ENCODE measurements at regions not wholly inside any gene's neighbourhood (a gene's known extent, or its start where the extent isn't known, plus 50 kb on each side); places are given as distances from the start of the nearest gene placed in this dataset.
"Not testable (repeated sequence)": the region's sequence is repeated elsewhere in the genome, so short reads cannot be mapped to it uniquely, and the experiment has no call there.

GRCh38 chr9:108257382-108257781, 598.4 kb downstream of the ACTL7B start:
- Histone ChIP-seq H3K36me3 (ENCODE audit: control insufficient read depth, insufficient read depth, low read length) (no peaks in the 10 kb centered on the region), H3K4me1 (no peaks in the 10 kb centered on the region; the same call in 1 of the 2 replicates), H3K9me3 (peaks cover under 1% of the 10 kb centered on the region; the same call in 1 of the 2 replicates), H3K27me3 (replicated peaks; ENCODE audit: control insufficient read depth, insufficient read depth, low read length) (no peaks in the 10 kb centered on the region), H3K4me3 (ENCODE audit: low read depth, low read length) (no peak overlapping the region)
- intact Hi-C loops (cut with micrococcal nuclease; ENCODE audit: unreplicated experiment), result no loop called here
- DNase-seq, result no peak
- no peak overlapping the region for H3K27ac Mint-ChIP-seq (ENCODE audit: unreplicated experiment)
- H3K27me3 Mint-ChIP-seq (ENCODE audit: insufficient read depth, unreplicated experiment), result no peaks in the 10 kb centered on the region
- ChIA-PET POLR2A (no interaction called here), CTCF (no interaction called here)
- H3K4me3 Mint-ChIP-seq (ENCODE audit: unreplicated experiment), result no peak overlapping the region
- H3K36me3 Mint-ChIP-seq (ENCODE audit: insufficient read depth, unreplicated experiment), result no peaks in the 10 kb centered on the region
- no peaks in the 10 kb centered on the region for H3K4me1 Mint-ChIP-seq (ENCODE audit: low read depth, unreplicated experiment)
- no peak for TF ChIP-seq CTCF (IDR thresholded peaks at IDR 0.05; ENCODE audit: insufficient read depth in 1 of 2, low read depth in 1 of 2, low read length in 1 of 2, severe bottlenecking in 1 of 2, unreplicated experiment in 1 of 2)
- H3K9me3 Mint-ChIP-seq (ENCODE audit: unreplicated experiment), result no peaks in the 10 kb centered on the region
- no TSS peak for BruUV-seq (replicated peaks)

GRCh38 chr9:108254236-108254635, 601.5 kb downstream of the ACTL7B start:
- Mint-ChIP-seq H3K4me1 (ENCODE audit: low read depth, unreplicated experiment) (no peaks in the 10 kb centered on the region), H3K36me3 (ENCODE audit: insufficient read depth, unreplicated experiment) (no peaks in the 10 kb centered on the region), H3K4me3 (ENCODE audit: unreplicated experiment) (no peak overlapping the region), H3K27me3 (ENCODE audit: insufficient read depth, unreplicated experiment) (no peaks in the 10 kb centered on the region), H3K9me3 (ENCODE audit: unreplicated experiment) (peaks cover 9% of the 10 kb centered on the region), H3K27ac (ENCODE audit: unreplicated experiment) (no peak overlapping the region)
- ChIA-PET POLR2A (no interaction called here), CTCF (no interaction called here)
- H3K4me1 ChIP-seq, result no peaks in the 10 kb centered on the region; the same call in 1 of the 2 replicates
- no peak for TF ChIP-seq CTCF (IDR thresholded peaks at IDR 0.05; ENCODE audit: insufficient read depth in 1 of 2, low read depth in 1 of 2, low read length in 1 of 2, severe bottlenecking in 1 of 2, unreplicated experiment in 1 of 2)
- no TSS peak for BruUV-seq (replicated peaks)
- intact Hi-C loops (cut with micrococcal nuclease; ENCODE audit: unreplicated experiment), result no loop called here
- DNase-seq, result no peak
- H3K9me3 ChIP-seq, result peaks cover 8% of the 10 kb centered on the region; the same call in 1 of the 2 replicates
- H3K36me3 ChIP-seq (ENCODE audit: control insufficient read depth, insufficient read depth, low read length), result no peaks in the 10 kb centered on the region
- H3K27me3 ChIP-seq (replicated peaks; ENCODE audit: control insufficient read depth, insufficient read depth, low read length), result no peaks in the 10 kb centered on the region
- H3K4me3 ChIP-seq (ENCODE audit: low read depth, low read length), result no peak overlapping the region

- H3K4me1 ChIP-seq; POLR2A ChIA-PET; H3K27me3 ChIP-seq (replicated peaks; ENCODE audit: control insufficient read depth, insufficient read depth, low read length); BruUV-seq (replicated peaks); CTCF ChIA-PET; H3K36me3 ChIP-seq (ENCODE audit: control insufficient read depth, insufficient read depth, low read length); H3K4me3 ChIP-seq (ENCODE audit: low read depth, low read length); H3K9me3 Mint-ChIP-seq (ENCODE audit: unreplicated experiment); H3K36me3 Mint-ChIP-seq (ENCODE audit: insufficient read depth, unreplicated experiment); H3K9me3 ChIP-seq; H3K27ac Mint-ChIP-seq (ENCODE audit: unreplicated experiment); H3K27me3 Mint-ChIP-seq (ENCODE audit: insufficient read depth, unreplicated experiment); H3K4me3 Mint-ChIP-seq (ENCODE audit: unreplicated experiment); intact Hi-C loops (cut with micrococcal nuclease; ENCODE audit: unreplicated experiment); DNase-seq; H3K4me1 Mint-ChIP-seq (ENCODE audit: low read depth, unreplicated experiment): not testable (repeated sequence)
Measured at GRCh38 chr9:108247391-108247790, 608.4 kb downstream of the ACTL7B start.

GRCh38 chr9:108245901-108246300, 609.9 kb downstream of the ACTL7B start:
- no TSS peak for BruUV-seq (replicated peaks)
- POLR2A ChIA-PET, result no interaction called here
- TF ChIP-seq CTCF (IDR thresholded peaks at IDR 0.05; ENCODE audit: insufficient read depth in 1 of 2, low read depth in 1 of 2, low read length in 1 of 2, severe bottlenecking in 1 of 2, unreplicated experiment in 1 of 2), result no peak

More at GRCh38 chr9:108245901-108246300, 609.9 kb downstream of the ACTL7B start:
- Mint-ChIP-seq H3K36me3 (ENCODE audit: insufficient read depth, unreplicated experiment) (no peaks in the 10 kb centered on the region), H3K4me1 (ENCODE audit: low read depth, unreplicated experiment) (no peaks in the 10 kb centered on the region), H3K4me3 (ENCODE audit: unreplicated experiment) (no peak overlapping the region), H3K27ac (ENCODE audit: unreplicated experiment) (no peak overlapping the region), H3K9me3 (ENCODE audit: unreplicated experiment) (no peaks in the 10 kb centered on the region), H3K27me3 (ENCODE audit: insufficient read depth, unreplicated experiment) (no peaks in the 10 kb centered on the region)
- Histone ChIP-seq H3K4me3 (ENCODE audit: low read depth, low read length) (no peak overlapping the region), H3K36me3 (ENCODE audit: control insufficient read depth, insufficient read depth, low read length) (no peaks in the 10 kb centered on the region), H3K9me3 (no peaks in the 10 kb centered on the region), H3K27me3 (replicated peaks; ENCODE audit: control insufficient read depth, insufficient read depth, low read length) (no peaks in the 10 kb centered on the region), H3K4me1 (no peaks in the 10 kb centered on the region)
- CTCF ChIA-PET, result no interaction called here
- intact Hi-C loops (cut with micrococcal nuclease; ENCODE audit: unreplicated experiment), result no loop called here
- DNase-seq, result no peak

All from Caco-2 (cell line).